ENCODE measurements at regions not wholly inside any gene's neighbourhood (a gene's known extent, or its start where the extent isn't known, plus 50 kb on each side); places are given as distances from the start of the nearest gene placed in this dataset.

DNA sequence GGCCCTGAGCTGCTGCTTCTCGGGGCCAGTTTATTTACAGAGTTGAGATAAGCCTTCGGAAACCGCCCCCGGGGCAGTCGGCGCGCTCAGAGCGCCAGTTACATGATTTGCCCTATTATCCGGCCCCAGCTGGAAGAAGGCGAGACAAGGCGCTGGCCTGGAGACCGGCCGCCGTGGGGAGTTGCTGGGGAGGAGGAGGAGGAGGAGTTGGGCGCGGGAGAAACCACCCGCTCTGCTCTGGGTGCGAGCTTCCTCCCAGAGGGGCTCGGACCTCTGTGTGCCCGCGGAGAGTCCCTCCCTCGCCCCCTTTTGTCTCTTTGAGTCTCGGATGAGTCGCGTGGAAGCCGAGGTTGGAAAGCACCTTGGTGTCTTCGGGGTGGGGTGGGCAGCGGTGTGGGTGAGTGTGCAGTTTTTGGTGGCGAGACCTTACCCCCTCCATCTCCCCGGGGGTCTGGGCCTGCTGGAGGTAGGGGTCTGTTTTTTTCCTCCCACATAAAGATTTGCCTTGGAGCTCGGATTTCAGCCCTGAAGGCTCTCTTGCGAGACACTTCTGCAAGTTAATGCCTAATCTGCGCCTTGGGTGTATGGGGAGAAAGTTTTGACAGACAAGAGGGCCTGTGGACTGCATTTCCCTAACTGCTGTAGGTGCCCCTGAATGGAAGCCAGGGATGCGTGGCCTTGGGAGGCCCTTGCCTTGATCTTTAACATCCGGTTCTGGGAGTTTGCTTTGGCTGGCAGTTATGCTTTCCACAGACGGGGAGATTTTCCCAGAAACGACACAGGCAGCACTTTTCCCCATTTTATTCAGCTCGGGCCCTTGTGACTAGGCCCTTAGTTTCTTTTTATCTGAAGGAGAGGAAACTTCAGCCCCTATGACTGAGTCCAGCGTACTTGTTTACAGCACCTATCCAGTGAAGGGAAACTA lies 80.0 kb downstream of the NDUFS5 start:
- intact Hi-C loops (cut with DNase I), result loop anchor here (5.0 kb wide), 1 partner anchor 146 kb away; no protein-coding TSS in a partner anchor
- DNase-seq, result peak in 19 of 42 donors; percentile 23 to 70 (median 38)

DNA sequence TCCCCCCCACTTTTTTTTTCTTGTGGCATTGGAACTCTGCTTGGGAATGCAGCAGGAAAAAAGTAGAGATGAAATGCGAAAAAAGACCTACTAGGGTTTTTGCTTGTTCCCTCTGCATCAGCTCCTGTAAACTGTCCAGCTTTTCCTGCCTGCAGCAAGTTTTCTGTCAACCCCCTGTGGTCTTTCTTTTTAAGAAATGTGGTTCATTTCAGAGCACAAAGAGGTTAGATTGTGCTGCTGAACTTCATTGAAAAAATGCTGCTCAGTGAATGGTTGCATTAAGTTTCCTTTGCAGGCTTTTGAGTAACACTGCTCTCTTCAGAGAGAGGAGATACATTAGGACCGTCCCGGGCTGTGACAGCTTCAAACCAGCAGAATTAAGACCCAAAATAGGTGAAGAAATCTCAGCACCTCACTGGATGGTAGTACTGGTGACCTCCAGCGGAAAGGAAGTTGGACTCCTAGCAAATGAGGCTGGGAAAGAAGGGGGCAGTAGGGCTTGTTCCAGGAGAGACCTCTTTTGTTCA lies 80.7 kb downstream of the NDUFS5 start:
- intact Hi-C loops (cut with DNase I), result loop anchor here (5.0 kb wide), 1 partner anchor 145 kb away; no protein-coding TSS in a partner anchor
- DNase-seq, result no peak

DNA sequence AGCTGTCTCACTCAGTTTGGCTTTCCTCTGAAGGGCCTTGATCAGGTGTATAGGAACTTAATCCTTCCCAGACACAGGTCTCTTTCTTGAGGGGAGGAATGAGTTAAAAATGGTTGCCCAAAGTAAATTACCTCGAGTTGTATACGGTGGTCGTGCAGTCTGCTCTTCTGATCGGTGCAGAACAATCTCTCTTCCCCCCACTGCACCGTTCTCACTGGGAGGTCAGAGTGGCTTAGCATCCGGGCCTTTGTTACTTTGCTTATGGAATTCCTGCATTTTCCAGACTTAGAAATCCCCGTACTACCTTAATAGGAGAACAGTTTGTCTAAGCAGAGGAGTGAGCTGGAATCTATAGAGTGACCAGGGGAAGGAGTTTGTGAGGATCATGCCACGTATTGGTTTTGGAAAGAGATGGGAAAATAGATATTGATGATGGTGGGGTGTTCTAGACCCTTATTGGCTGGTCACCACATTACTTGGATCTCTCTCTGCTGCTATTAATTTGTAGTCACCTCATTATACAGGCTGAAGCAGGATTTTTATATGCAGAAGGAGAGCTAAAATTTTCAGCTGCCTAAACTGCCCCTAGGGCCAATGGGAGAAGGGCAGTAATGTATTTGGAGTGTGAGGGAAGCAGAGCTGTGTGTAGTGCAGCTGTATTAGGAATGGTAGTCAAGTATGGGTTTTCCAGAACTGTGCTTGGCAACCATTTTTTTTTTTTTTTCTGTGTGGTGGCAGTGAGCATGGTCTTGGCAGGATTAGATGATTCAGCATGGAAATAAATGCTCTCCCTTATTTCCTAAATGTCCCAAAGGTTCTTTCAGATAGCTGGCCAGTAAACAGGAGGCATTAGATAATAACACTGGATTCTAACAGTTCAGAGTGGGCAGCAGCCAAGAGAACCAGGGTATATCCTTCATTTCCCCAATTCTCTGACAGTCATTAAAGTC lies 81.5 kb downstream of the NDUFS5 start:
- intact Hi-C loops (cut with DNase I), result loop anchor here (5.0 kb wide), 1 partner anchor 145 kb away; no protein-coding TSS in a partner anchor
- no peak for DNase-seq

GRCh38 chr1:39109644-39110043 lies 83.5 kb downstream of the NDUFS5 start:
- no peak for DNase-seq
- intact Hi-C loops (cut with DNase I), result loop anchor here (5.0 kb wide), 1 partner anchor 143 kb away; no protein-coding TSS in a partner anchor

- intact Hi-C loops (cut with DNase I), result no loop called here
- DNase-seq, result peak in 5 of 42 donors; percentile 29 to 59 (median 41)
These were observed 84.2 kb downstream of the NDUFS5 start for GRCh38 chr1:39110325-39110851.

DNA sequence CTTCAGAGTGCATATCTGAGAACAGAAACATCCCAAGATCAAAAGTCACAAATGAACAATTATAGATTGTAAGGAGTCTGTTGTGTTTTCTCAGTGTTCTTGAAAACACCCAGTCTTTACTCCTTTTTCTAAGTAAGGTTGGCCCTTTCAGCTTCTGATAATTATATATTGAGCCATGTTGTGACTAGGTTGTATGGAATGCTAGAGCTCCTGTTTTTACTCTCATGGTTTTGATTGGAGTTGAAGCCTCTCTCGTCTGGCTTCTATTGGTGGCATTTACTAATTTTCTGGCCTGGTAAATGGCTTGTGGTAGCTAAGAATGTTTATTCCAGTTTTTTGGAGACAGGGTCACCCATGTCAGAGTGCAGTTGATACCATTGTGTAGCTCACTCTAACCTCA lies 84.7 kb downstream of the NDUFS5 start:
- no peak for DNase-seq
- intact Hi-C loops (cut with DNase I), result no loop called here

- no peak for DNase-seq
These were observed 87.1 kb downstream of the NDUFS5 start for GRCh38 chr1:39113109-39113743.

GRCh38 chr1:39115271-39116110 lies 89.0 kb upstream of the MACF1 start:
- intact Hi-C loops (cut with DNase I), result no loop called here
- no peak for DNase-seq

More at GRCh38 chr1:39113109-39113743, 87.1 kb downstream of the NDUFS5 start:
- intact Hi-C loops (cut with DNase I), result no loop called here

- no peak for DNase-seq
- intact Hi-C loops (cut with DNase I), result no loop called here
These were observed 88.3 kb upstream of the MACF1 start for GRCh38 chr1:39116116-39116607.

DNA sequence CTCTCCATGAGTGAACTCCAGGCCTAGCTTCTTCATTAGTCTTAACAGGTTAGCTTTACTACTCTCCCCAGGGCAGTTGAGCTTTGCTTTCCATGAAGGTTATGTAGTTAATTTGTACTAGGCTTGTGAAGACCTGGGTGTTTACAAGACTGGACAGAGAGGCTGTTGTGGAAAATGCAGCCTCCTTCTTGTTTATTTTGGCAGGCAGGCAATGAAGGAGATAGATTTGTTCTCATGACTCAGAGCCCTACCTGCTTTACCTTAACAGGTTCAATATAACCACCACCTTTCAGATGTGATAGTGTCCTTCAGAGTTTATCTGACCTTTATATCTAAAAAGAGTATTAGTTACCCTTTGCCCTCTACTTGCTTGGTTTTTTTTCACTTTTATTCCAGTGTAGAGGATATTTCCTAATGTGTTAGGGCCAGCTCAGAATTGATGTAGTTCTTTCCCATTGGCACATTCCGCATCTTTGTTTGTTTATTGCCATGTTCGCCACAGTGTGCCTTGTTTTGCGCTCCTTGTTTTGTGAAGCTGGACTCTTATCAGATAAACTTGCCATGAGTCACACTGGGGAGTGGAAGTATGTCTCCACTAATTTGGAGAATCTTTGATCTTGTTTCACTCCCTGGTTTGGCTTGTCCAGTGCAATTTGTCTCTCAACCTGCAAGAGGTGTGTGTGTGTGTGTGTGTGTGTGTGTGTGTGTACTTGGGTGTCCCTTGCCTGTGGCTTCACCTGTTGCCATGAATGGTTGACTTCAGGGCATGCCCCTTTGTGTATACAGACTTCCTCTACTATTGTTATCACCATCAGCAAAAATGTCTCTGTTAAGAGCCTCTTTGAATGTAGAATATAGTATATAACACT lies 87.4 kb upstream of the MACF1 start:
- intact Hi-C loops (cut with DNase I), result no loop called here

DNA sequence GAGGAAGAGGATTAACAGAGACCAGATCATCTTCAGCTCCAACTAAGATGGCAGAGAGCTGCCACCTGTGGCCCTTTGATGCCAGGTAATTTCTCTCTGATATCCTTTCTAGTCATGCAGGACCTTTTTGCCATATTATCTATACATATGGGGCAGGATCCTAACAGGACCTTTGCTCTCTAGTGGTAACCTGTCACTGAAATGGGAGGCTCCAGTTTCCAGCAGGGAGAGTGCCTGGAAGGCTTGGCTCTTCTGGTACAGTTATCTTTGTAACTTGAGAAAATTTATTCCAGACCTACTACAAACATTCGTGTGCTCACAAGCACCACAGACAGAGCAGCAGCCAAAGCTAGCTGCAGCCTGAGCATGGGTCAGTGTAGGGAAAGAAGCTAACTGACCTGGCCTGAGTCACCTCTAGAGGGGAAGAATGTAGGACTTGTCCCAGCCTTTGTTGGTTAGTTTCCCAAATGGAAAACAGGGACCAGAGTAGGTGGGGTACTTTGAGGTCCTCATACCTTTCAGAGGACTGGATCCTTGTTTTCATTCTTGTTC lies 86.5 kb upstream of the MACF1 start:
- intact Hi-C loops (cut with DNase I), result no loop called here
- no peak for DNase-seq

More for the DNA sequence above, 87.4 kb upstream of the MACF1 start:
- DNase-seq, result no peak

DNA sequence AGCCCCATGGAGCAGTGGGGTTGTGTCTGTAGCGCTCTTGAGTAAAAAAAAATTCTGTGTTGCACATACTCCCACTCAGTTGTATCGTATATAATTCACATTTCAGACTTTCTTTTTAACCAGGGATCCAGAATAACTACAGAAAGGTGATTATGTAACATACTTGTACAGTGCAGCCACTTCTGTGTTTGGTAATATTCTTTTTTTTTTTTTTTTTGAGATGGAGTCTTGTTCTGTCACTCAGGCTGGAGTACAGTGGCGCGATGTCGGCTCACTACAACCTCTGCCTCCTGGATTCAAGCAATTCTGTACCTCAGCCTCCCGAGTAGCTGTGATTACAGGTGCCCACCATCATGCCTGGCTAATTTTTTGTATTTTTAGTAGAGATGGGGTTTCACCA lies 82.4 kb upstream of the MACF1 start:
- peak in 1 of 42 donors; percentile 39 for DNase-seq
- intact Hi-C loops (cut with DNase I), result no loop called here

DNA sequence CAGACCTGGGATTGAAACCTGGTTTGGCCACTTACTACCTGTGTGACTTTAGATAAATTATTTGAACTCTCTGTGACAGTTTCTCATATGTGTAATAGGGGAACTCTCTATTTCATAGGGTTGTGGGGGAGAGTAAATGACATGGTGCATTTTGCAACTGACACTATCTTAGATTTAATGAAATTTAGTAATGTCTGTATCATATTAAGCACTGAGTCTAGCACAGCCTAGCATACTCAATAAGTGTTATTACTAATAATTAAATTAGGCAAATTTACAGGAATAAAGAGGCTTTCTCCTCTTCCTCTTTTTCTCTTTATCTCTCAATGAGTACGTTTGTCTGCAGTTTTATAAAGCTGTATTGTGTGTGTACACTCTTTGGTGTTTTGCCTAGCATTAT lies 80.2 kb upstream of the MACF1 start:
- no peak for DNase-seq
- intact Hi-C loops (cut with DNase I), result no loop called here

GRCh38 chr1:39127513-39127912 lies 77.0 kb upstream of the MACF1 start:
- DNase-seq, result no peak
- intact Hi-C loops (cut with DNase I), result no loop called here

GRCh38 chr1:39128126-39128525 lies 76.4 kb upstream of the MACF1 start:
- intact Hi-C loops (cut with DNase I), result no loop called here
- no peak for DNase-seq

- no peak for DNase-seq
- intact Hi-C loops (cut with DNase I), result no loop called here
These were observed 75.5 kb upstream of the MACF1 start for GRCh38 chr1:39128959-39129358.
